IMR-90 (cell line): ENCODE measurements at regions not wholly inside any gene's neighbourhood (a gene's known extent, or its start where the extent isn't known, plus 50 kb on each side); places are given as distances from the start of the nearest gene placed in this dataset.

Source experiments
- ATAC-seq: fragments of 200-7000 bp; cut with Tn5 transposase; 2 replicates; pipeline ENCODE4 v1.9.1; 2020; ENCODE audit warnings: low read depth, mild to moderate bottlenecking, moderate library complexity
- BruUV-seq: library from RNA; stranded (reverse); fragments of 400-500 nt; replicated peaks from 2 replicates; lab custom pipeline; 2021; lab: Mats Ljungman, UMichigan
- CTCF ChIA-PET: fragments of 300-600 bp; formaldehyde crosslinking; extraction: SDS; loops from one replicate; lab custom pipeline; 2021; ENCODE audit warnings: antibody characterized with exemption; lab: Yijun Ruan, JAX
- POLR2A ChIA-PET: fragments of 300-600 bp; sonication (Branson Sonifier 250); formaldehyde crosslinking; loops from one replicate; lab custom pipeline; 2022; ENCODE audit warnings: antibody characterized with exemption; ENCODE audit not compliant: unreplicated experiment; lab: Charles Lee
- DNase-seq: peaks from one replicate; pipeline ENCODE4 v3.0.0; 2013
- H2AFZ ChIP-seq: replicated peaks from 2 replicates; pipeline ENCODE3; 2013; ENCODE audit warnings: low read length, mild to moderate bottlenecking; ENCODE audit not compliant: poor library complexity
- H2AK5ac ChIP-seq: 2 replicates; pipeline ENCODE4 v1.6.1; 2013; ENCODE audit warnings: low read depth, low read length, inconsistent platforms
- H2AK9ac ChIP-seq: replicated peaks from 2 replicates; pipeline ENCODE3; 2013; ENCODE audit warnings: mild to moderate bottlenecking, low read depth, low read length, moderate library complexity; ENCODE audit not compliant: poor library complexity
- H2BK120ac ChIP-seq: 2 replicates; pipeline ENCODE4 v1.6.1; 2013; ENCODE audit warnings: low read depth, low read length, inconsistent platforms
- H2BK15ac ChIP-seq: 3 replicates; pipeline ENCODE4 v1.6.1; 2013; ENCODE audit warnings: low read depth, low read length, inconsistent platforms
- H2BK20ac ChIP-seq: 2 replicates; pipeline ENCODE4 v1.6.1; 2013; ENCODE audit warnings: low read depth, mild to moderate bottlenecking, inconsistent platforms, low read length, moderate library complexity
- H2BK5ac ChIP-seq: 2 replicates; pipeline ENCODE4 v1.6.1; 2013; ENCODE audit warnings: mild to moderate bottlenecking, low read depth, low read length, inconsistent platforms; ENCODE audit not compliant: poor library complexity, severe bottlenecking
- H3K14ac ChIP-seq: replicated peaks from 2 replicates; pipeline ENCODE4 v1.6.1; 2013; ENCODE audit warnings: low read depth, low read length, inconsistent platforms
- H3K18ac ChIP-seq: 2 replicates; pipeline ENCODE4 v1.6.1; 2013; ENCODE audit warnings: low read depth, low read length, control low read depth
- H3K23ac ChIP-seq: 2 replicates; pipeline ENCODE4 v1.6.1; 2013; ENCODE audit warnings: low read depth, low read length, inconsistent platforms
- H3K27ac ChIP-seq: 2 replicates; pipeline ENCODE4 v1.5.1; 2013; ENCODE audit warnings: mild to moderate bottlenecking, control low read depth, low read length; ENCODE audit not compliant: insufficient read depth
- H3K27me3 ChIP-seq: 2 replicates; pipeline ENCODE4 v1.6.1; 2013; ENCODE audit warnings: low read length; ENCODE audit not compliant: control insufficient read depth, insufficient read depth
- H3K36me3 ChIP-seq: 2 replicates; pipeline ENCODE4 v1.6.1; 2013; ENCODE audit warnings: low read length, mixed read lengths; ENCODE audit not compliant: control insufficient read depth, insufficient read depth
- H3K4ac ChIP-seq: 2 replicates; pipeline ENCODE4 v1.6.1; 2013; ENCODE audit warnings: low read depth, low read length, inconsistent platforms
- H3K4me1 ChIP-seq: 2 replicates; pipeline ENCODE4 v1.6.1; 2013; ENCODE audit warnings: low read length, mixed read lengths; ENCODE audit not compliant: control insufficient read depth, insufficient read depth
- H3K4me2 ChIP-seq: 2 replicates; pipeline ENCODE4 v1.6.1; 2013; ENCODE audit warnings: low read depth, mild to moderate bottlenecking, control low read depth, low read length, moderate library complexity
- H3K4me3 ChIP-seq: 2 replicates; pipeline ENCODE4 v1.5.1; 2013; ENCODE audit warnings: low read depth, mild to moderate bottlenecking, control low read depth, low read length, moderate library complexity; ENCODE audit not compliant: insufficient read depth
- H3K56ac ChIP-seq: 2 replicates; pipeline ENCODE4 v1.6.1; 2013; ENCODE audit warnings: low read length, inconsistent platforms; ENCODE audit not compliant: insufficient read depth; ENCODE audit errors: extremely low read depth
- H3K79me1 ChIP-seq, 2 experiments: 2 replicates each; pipeline ENCODE4 v1.6.1; 2013; ENCODE audit warnings: low read length in 2 of 2, inconsistent platforms in 1 of 2, low read depth in 1 of 2
- H3K9ac ChIP-seq: 2 replicates; pipeline ENCODE4 v1.6.1; 2013; ENCODE audit warnings: low read depth, low read length, control low read depth
- H3K9me1 ChIP-seq: 2 replicates; pipeline ENCODE4 v1.6.1; 2013; ENCODE audit warnings: low read length, inconsistent platforms; ENCODE audit not compliant: insufficient read depth
- H3K9me3 ChIP-seq: 2 replicates; pipeline ENCODE4 v1.6.1; 2013; ENCODE audit warnings: low read length; ENCODE audit not compliant: control insufficient read depth, insufficient read depth
- H4K20me1 ChIP-seq: 2 replicates; pipeline ENCODE4 v1.6.1; 2013; ENCODE audit warnings: low read length, inconsistent platforms; ENCODE audit not compliant: insufficient read depth
- H4K5ac ChIP-seq: 2 replicates; pipeline ENCODE4 v1.6.1; 2013; ENCODE audit warnings: mild to moderate bottlenecking, low read depth, low read length, control low read depth
- H4K8ac ChIP-seq, 2 experiments: 2 replicates each; pipeline ENCODE4 v1.6.1; 2013; ENCODE audit warnings: low read depth in 2 of 2, low read length in 2 of 2, control low read depth in 1 of 2, inconsistent platforms in 1 of 2
- H4K91ac ChIP-seq: 2 replicates; pipeline ENCODE4 v1.6.1; 2013; ENCODE audit warnings: low read depth, low read length, inconsistent platforms; ENCODE audit not compliant: insufficient read depth
- BHLHE40 ChIP-seq: fragments of 150-350 bp; IDR thresholded peaks from 2 replicates; pipeline ENCODE4 v1.6.1; 2016; ENCODE audit warnings: mild to moderate bottlenecking, low read depth, low read length
- ELK1 ChIP-seq: fragments of 150-350 bp; IDR thresholded peaks from 2 replicates; pipeline ENCODE4 v1.6.1; 2016; ENCODE audit warnings: low read depth, mild to moderate bottlenecking, low read length, moderate library complexity, borderline replicate concordance
- FOS ChIP-seq: fragments of 150-350 bp; IDR thresholded peaks from 2 replicates; pipeline ENCODE4 v1.6.1; 2016; ENCODE audit warnings: low read depth, low read length
- MAFK ChIP-seq: IDR thresholded peaks from 2 replicates; pipeline ENCODE4 v1.6.1; 2012; ENCODE audit warnings: low read depth, low read length, improper control_type of control experiment
- NFE2L2 ChIP-seq: fragments of 150-350 bp; IDR thresholded peaks from 2 replicates; pipeline ENCODE4 v1.6.1; 2016; ENCODE audit warnings: low read depth, mild to moderate bottlenecking, low read length
- RCOR1 ChIP-seq: IDR thresholded peaks from 2 replicates; pipeline ENCODE4 v1.6.1; 2012; ENCODE audit warnings: mild to moderate bottlenecking, low read length, improper control_type of control experiment; ENCODE audit not compliant: insufficient replicate concordance
- RFX5 ChIP-seq: IDR thresholded peaks from 2 replicates; pipeline ENCODE4 v1.8.0; 2012; ENCODE audit warnings: low read depth, mild to moderate bottlenecking, low read length, moderate library complexity
- SMC3 ChIP-seq: fragments of 150-350 bp; IDR thresholded peaks from 2 replicates; pipeline ENCODE4 v1.6.1; 2016; ENCODE audit warnings: low read depth, mild to moderate bottlenecking, antibody characterized with exemption, low read length, moderate library complexity
- USF2 ChIP-seq: fragments of 150-350 bp; IDR thresholded peaks from 2 replicates; pipeline ENCODE4 v1.6.1; 2017; ENCODE audit warnings: mild to moderate bottlenecking, antibody characterized with exemption, low read length, low read depth
- WGBS, 2 experiments: methylation state at CpG; one replicate each; pipeline versions ENCODE4 v1.1.5 to v1.1.7; 2013; ENCODE audit warnings: missing lambda C conversion rate in 2 of 2; ENCODE audit not compliant: insufficient read length in 1 of 2; ENCODE audit errors: extremely low coverage in 2 of 2; 5-methylcytosine and 5-hydroxymethylcytosine counted together
- dilution Hi-C: fragments of 300-500 bp; cut with HindIII; formaldehyde crosslinking; loops from one replicate; pipeline ENCODE4 v1.14.3; 2018; ENCODE audit warnings: low sequenced_read_pairs; ENCODE audit not compliant: unreplicated experiment
- in situ Hi-C: fragments of 300-500 bp; cut with MboI; formaldehyde crosslinking; loops from 3 replicates; pipeline ENCODE4 v1.14.3; 2019; ENCODE audit warnings: low sequenced_read_pairs, inconsistent platforms, mixed read lengths
- intact Hi-C: fragments of 100-400 bp; cut with micrococcal nuclease; formaldehyde crosslinking; loops from 2 replicates; pipeline ENCODE4 v1.10.0; 2022
- TF ChIP-seq, protein P1 (sequence below): conservative IDR thresholded peaks from 2 replicates; pipeline ENCODE4 v1.5.1; 2012; ENCODE audit warnings: mild to moderate bottlenecking, low read depth, low read length, improper control_type of control experiment

- in situ Hi-C loops: no loop called here
- Histone ChIP-seq H2AFZ (no peak overlapping the region), H2BK15ac (no peak overlapping the region), H2BK20ac (no peak overlapping the region), H4K5ac (no peak overlapping the region), H3K56ac (no peak overlapping the region), H3K18ac (no peak overlapping the region), H4K20me1 (no peaks in the 10 kb centered on the region), H3K27me3 (no peaks in the 10 kb centered on the region), H3K4me2 (no peak overlapping the region), H3K4me1 (no peaks in the 10 kb centered on the region; the same call in 1 of the 2 replicates), H2BK120ac (no peak overlapping the region), H3K23ac (no peak overlapping the region), H4K8ac (no peak overlapping the region), H3K9me3 (no peaks in the 10 kb centered on the region), H3K4ac (no peak overlapping the region), H2AK9ac (no peak overlapping the region), H3K9me1 (no peaks in the 10 kb centered on the region), H3K36me3 (no peaks in the 10 kb centered on the region), H3K9ac (no peak overlapping the region), H3K27ac (no peak overlapping the region), H4K91ac (no peak overlapping the region), H3K79me1 (no peaks in the 10 kb centered on the region), H2BK5ac (no peak overlapping the region), H3K4me3 (no peak overlapping the region), H2AK5ac (no peak overlapping the region), H3K14ac (no peak overlapping the region)
- CTCF ChIA-PET: no interaction called here
- no CpG with 5 or more reads among the region's 1 CpG for WGBS, 2 experiments
- POLR2A ChIA-PET: no interaction called here
- dilution Hi-C loops: no loop called here
- no TSS peak for BruUV-seq
- intact Hi-C loops: loop anchor here (5.0 kb wide), 1 partner anchor 33 kb away; no protein-coding TSS in a partner anchor
- TF ChIP-seq, protein P1, sequence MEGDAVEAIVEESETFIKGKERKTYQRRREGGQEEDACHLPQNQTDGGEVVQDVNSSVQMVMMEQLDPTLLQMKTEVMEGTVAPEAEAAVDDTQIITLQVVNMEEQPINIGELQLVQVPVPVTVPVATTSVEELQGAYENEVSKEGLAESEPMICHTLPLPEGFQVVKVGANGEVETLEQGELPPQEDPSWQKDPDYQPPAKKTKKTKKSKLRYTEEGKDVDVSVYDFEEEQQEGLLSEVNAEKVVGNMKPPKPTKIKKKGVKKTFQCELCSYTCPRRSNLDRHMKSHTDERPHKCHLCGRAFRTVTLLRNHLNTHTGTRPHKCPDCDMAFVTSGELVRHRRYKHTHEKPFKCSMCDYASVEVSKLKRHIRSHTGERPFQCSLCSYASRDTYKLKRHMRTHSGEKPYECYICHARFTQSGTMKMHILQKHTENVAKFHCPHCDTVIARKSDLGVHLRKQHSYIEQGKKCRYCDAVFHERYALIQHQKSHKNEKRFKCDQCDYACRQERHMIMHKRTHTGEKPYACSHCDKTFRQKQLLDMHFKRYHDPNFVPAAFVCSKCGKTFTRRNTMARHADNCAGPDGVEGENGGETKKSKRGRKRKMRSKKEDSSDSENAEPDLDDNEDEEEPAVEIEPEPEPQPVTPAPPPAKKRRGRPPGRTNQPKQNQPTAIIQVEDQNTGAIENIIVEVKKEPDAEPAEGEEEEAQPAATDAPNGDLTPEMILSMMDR: no peak
- TF ChIP-seq USF2: no peak
- TF ChIP-seq BHLHE40: no peak
- no peak for TF ChIP-seq FOS
- no peak for TF ChIP-seq RFX5
- TF ChIP-seq NFE2L2: no peak
- TF ChIP-seq MAFK: no peak
- no peak for TF ChIP-seq ELK1
- no peak for TF ChIP-seq SMC3
- no peak for TF ChIP-seq RCOR1
- ATAC-seq (no peak), DNase-seq (no peak)
These were observed 77.0 kb upstream of the SGK1 start for GRCh38 chr6:134394905-134395304.
